Hepatocyte (in vitro differentiated cells): ENCODE measurements at regions not wholly inside any gene's neighbourhood (a gene's known extent, or its start where the extent isn't known, plus 50 kb on each side); places are given as distances from the start of the nearest gene placed in this dataset.
"Not testable (repeated sequence)": the region's sequence is repeated elsewhere in the genome, so short reads cannot be mapped to it uniquely, and the experiment has no call there.

Experiments
- CTCF ChIP-seq: fragments of 200-600 bp; sonication (generic); IDR thresholded peaks from 2 replicates; pipeline ENCODE4 v1.5.1; 2016; ENCODE audit warnings: antibody characterized with exemption, mild to moderate bottlenecking; ENCODE audit not compliant: poor library complexity
- EZH2 ChIP-seq: fragments of 200-600 bp; sonication (generic); IDR thresholded peaks from 2 replicates; pipeline ENCODE4 v1.6.1; 2016; ENCODE audit warnings: antibody characterized with exemption, mild to moderate bottlenecking, borderline replicate concordance
- EZH2phosphoT487 ChIP-seq: fragments of 200-600 bp; sonication (generic); IDR thresholded peaks from one replicate; pipeline ENCODE4 v1.6.1; 2018; ENCODE audit warnings: antibody characterized with exemption, mild to moderate bottlenecking, low read depth, moderate library complexity; ENCODE audit not compliant: unreplicated experiment, severe bottlenecking

- not testable (repeated sequence) for TF ChIP-seq CTCF, EZH2, EZH2phosphoT487
These were observed 613.3 kb downstream of the CENPC start for GRCh38 chr4:66931981-66932380.
